NOMO-1 (cell line): ENCODE measurements at regions not wholly inside any gene's neighbourhood (a gene's known extent, or its start where the extent isn't known, plus 50 kb on each side); places are given as distances from the start of the nearest gene placed in this dataset.

Experiments used
- DNase-seq, 2 experiments: peaks; one replicate each; lab custom pipeline; 2025; ENCODE audit not compliant: unreplicated experiment in 2 of 2; lab: John Stamatoyannopoulos, UW

- DNase-seq, result no peak
Observed at GRCh38 chr9:88784960-88785359, 206.3 kb upstream of the S1PR3 start.

- DNase-seq, result no peak
Observed at GRCh38 chr9:88786291-88787079, 204.8 kb upstream of the S1PR3 start.

GRCh38 chr9:88789785-88790184, 201.5 kb upstream of the S1PR3 start:
- DNase-seq, result no peak

DNA sequence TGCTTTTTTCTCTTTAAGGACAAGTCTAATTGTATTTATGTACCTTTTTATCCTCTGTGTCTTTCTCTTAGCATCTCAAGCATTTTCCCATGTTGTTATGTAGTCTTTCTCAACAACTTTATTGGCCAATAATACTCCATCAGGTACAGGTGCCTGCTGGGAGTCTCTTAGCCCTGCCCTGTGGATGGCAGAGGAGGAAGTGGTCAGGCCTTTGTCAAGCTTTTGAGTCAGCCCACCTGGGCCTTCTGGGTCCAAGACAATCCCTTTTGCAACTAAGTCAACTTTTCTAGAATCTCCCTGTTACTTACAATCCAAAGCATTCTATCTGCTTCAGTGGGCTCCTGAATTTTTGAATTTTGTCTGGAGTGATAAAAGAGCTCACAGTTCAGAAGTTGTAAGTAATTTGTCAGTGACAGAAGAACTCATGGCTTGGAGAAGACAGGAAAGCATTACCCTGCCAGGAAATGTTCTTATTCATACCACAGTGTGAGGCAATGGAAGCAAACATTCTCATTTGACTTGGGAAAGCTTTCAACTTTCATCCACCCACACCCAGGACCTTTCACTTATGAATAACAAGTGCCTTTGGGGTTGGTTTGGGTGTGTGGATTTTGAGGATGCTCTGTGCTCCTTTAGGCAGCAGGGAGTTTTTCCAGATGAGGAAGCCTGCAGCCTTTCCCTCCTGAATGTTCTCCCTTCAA, 200.0 kb upstream of the S1PR3 start:
- no peak for DNase-seq

GRCh38 chr9:88792502-88792901, 198.8 kb upstream of the S1PR3 start:
- no peak for DNase-seq

GRCh38 chr9:88794100-88794499, 197.2 kb upstream of the S1PR3 start:
- DNase-seq, result no peak

- no peak for DNase-seq
Observed at GRCh38 chr9:88796947-88797346, 194.3 kb upstream of the S1PR3 start.

- no peak for DNase-seq
Observed at GRCh38 chr9:88798476-88798875, 192.8 kb upstream of the S1PR3 start.

DNA sequence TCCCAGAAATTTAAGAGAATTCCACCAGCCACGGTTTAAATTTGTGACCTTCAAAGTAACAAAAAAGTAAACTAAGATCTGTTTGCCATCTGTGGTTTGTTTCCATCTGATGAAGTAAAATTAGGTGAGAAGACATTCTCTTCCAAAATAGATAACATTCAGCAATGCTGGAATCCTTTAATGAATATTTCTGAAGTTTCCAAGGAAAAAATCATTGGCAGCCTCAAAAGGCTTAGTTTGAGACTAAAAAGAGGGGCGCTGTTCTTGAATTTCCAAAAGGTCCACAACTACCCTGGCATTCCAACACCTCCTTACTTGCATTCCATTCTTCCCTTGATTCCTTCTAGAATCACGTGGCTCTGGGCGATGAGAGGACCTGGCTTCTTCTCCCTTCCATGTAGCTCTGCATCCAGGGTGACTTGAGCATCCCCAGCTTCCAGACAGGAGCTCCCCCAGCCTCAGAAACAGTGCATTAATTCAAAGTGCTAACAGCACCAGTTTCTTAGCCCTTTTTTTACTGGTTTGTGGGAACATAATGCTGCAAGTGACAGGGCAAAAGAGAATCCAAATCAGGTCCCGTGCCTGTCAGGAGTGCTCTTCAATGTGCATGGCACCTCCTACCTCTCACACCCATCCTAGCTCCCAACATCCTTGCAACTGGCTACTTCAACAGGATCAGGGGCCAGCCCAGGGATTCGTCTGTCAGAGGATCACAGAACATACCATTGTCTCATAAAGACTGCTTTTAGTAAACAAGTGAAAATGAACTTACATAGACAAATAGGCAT, 191.5 kb upstream of the S1PR3 start:
- DNase-seq, result no peak

DNA sequence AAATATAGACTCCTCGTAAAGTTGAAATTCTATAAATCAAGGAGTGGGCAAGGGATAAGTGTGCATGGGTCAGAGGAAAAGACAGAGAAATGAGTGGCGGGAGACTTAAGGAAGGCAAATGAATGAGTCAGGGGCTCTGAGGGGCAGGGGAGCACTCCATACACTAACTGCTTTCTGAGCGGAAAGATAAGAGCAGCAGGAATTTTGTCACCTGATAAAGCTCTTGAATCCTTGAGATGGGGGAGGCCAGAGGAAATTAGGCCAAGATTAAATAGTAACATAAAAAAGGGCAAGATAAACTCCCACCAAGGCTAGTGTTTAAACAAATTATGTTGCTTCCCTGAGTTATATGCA, 191.0 kb upstream of the S1PR3 start:
- DNase-seq, result no peak

GRCh38 chr9:88801214-88801796, 190.0 kb upstream of the S1PR3 start:
- DNase-seq, result no peak

DNA sequence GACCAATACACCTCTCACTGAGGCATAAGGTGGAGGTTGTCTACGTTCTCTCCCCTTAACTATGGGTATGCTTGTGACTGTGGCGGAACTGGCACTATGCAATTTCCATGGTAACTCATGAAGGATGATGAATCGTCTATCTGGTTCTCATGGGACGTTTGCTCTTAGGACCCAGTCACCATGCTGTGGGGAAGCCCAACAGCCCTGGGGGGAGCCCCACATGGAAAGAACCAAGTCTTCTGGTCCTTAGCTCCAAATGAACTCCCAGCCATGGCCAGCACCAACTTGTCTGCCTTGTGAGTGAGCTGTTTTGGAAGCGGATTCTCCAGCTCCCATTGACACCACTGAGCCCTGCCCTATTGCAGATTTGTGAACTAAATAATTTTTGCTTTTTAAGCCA, 188.7 kb upstream of the S1PR3 start:
- DNase-seq, result no peak

DNA sequence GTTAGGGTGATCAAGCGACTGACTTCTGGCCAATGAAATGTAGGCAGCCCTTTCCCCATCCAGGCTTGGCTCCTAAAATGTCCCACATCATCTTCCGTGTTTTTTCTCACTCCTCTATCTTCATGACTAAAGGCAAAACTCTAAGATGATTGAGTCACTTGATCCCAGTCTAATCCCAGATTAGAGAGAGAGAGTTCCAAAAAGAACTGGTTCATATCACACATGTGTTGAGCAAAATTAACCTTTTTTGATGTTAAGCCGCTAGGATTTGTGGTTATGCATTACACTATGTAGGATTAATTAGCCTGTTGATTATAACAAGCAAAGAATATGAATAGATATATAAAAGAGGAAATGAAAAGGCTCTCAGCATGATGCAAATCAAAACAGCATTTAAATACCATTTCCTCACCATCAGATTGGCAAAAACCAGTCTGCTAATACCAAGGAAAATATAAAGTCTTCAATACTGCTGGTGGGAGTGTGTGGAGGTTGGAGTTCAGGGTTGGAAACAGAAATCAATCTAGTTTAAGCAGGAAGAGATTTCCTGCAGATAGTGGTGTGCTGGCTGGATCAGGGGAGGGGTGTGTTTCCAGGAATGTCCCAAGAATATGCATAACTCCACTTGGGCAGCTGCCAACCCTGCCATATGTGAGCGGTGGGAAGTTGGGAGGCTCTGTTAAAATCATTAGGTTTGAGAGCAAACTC, 187.6 kb upstream of the S1PR3 start:
- peak in 1 of 2 experiments; percentile 13 for DNase-seq

DNA sequence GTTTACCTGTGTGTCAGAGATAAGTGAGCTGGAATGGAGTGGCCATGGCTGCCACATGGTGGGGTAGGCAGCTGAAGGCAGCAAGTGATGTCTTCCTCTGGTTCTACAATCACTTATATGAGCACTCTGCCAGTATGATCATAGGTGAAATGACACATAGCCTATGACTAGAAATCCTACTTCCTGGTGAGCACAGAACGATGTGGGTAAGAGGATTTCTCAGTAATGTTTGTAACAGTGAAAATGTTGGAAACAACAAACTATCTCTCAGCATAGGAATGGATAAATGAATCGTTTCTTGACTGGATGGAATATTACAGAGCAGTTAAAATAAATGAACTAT, 187.0 kb upstream of the S1PR3 start:
- no peak for DNase-seq

DNA sequence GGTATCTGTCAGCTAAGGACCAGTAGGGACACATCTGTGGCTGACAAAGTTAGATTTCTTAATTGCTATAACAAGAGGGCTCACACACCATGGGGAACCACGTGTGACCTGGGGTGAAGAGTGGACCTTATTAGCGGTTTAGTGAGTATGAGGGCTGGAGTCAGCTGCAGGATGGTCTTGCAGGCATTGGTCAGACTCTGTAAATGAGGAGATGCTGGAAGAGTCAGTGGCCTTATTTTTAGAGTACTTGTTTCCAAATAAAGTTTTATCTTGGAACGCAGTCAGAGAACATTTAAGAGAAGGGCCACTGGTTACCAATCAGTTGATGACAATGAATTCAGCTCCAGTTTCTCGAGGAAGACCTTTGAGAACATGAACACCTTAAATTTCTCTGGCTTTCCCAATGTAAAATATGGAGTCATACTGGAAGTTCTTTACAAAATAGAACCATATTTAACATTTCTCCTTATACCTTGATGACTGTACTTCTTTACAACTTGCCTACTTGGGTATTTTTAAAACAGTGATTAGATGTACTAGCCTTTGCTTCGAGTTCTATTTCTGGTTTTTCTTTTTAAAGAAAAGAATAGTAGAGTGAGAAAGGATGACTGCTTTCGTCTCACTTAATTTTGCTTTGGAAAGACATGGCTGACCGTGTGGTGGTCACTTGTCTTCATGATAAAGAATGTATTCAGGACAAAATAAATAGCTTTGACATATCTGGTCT, 185.9 kb upstream of the S1PR3 start:
- DNase-seq, result no peak

DNA sequence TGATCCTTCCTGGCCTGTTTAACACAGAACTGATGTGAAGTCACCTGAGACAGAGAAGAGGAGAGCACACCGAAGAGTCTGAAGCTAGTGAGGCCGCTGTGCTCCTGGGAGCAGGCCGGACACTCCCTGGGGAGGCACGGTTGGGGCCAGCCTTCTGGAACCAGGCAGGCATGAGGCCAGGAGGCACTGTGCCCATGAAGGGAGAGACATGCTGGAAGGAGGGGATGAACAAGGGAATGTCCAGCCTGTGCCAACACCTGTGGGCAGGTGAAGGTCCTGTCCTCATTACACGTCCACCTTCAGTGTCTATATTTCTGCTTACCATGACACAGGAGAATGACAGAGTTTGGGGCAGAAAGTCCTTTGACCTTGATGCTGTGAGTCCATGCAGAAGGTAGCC, 183.8 kb upstream of the S1PR3 start:
- no peak for DNase-seq

GRCh38 chr9:88808019-88808656, 183.1 kb upstream of the S1PR3 start:
- no peak for DNase-seq

- DNase-seq, result no peak
Observed at GRCh38 chr9:88808761-88809354, 182.4 kb upstream of the S1PR3 start.
